SJCRH30 (cell line): ENCODE measurements at regions not wholly inside any gene's neighbourhood (a gene's known extent, or its start where the extent isn't known, plus 50 kb on each side); places are given as distances from the start of the nearest gene placed in this dataset.
"Not testable (repeated sequence)": the region's sequence is repeated elsewhere in the genome, so short reads cannot be mapped to it uniquely, and the experiment has no call there.

Source experiments
- DNase-seq, 2 experiments: peaks; one replicate each; pipeline ENCODE4 v3.0.0-alpha.2; 2015 to 2020
- H3K27ac ChIP-seq: fragments of 250-450 bp; sonication (Bioruptor Pico); 2 replicates; pipeline ENCODE4 v1.5.1; 2020; ENCODE audit warnings: mild to moderate bottlenecking, moderate library complexity
- H3K27me3 ChIP-seq: fragments of 250-450 bp; sonication (Bioruptor Pico); 2 replicates; pipeline ENCODE4 v1.5.1; 2020; ENCODE audit warnings: mild to moderate bottlenecking, moderate library complexity
- H3K36me3 ChIP-seq: fragments of 250-450 bp; sonication (Bioruptor Pico); 2 replicates; pipeline ENCODE4 v1.5.1; 2020; ENCODE audit warnings: mild to moderate bottlenecking, moderate library complexity
- H3K4me1 ChIP-seq: fragments of 250-450 bp; sonication (Bioruptor Pico); 2 replicates; pipeline ENCODE4 v1.5.1; 2020; ENCODE audit warnings: mild to moderate bottlenecking, moderate library complexity
- H3K4me3 ChIP-seq: fragments of 250-450 bp; sonication (Bioruptor Pico); 2 replicates; pipeline ENCODE4 v1.5.1; 2020; ENCODE audit warnings: mild to moderate bottlenecking, moderate library complexity
- H3K9me3 ChIP-seq: fragments of 250-450 bp; sonication (Bioruptor Pico); replicated peaks from 2 replicates; pipeline ENCODE4 v1.5.1; 2020; ENCODE audit warnings: mild to moderate bottlenecking, moderate library complexity

GRCh38 chr5:56763711-56764466, 51.5 kb upstream of the MAP3K1 start:
- Histone ChIP-seq H3K4me3 (no peak overlapping the region), H3K36me3 (no peaks in the 10 kb centered on the region), H3K27me3 (0 out of 2 replicates have a peak, but pooled peaks cover 4% of the 10 kb centered on the region), H3K4me1 (no peaks in the 10 kb centered on the region), H3K27ac (no peak overlapping the region), H3K9me3 (no peaks in the 10 kb centered on the region)
- DNase-seq: no peak

DNA sequence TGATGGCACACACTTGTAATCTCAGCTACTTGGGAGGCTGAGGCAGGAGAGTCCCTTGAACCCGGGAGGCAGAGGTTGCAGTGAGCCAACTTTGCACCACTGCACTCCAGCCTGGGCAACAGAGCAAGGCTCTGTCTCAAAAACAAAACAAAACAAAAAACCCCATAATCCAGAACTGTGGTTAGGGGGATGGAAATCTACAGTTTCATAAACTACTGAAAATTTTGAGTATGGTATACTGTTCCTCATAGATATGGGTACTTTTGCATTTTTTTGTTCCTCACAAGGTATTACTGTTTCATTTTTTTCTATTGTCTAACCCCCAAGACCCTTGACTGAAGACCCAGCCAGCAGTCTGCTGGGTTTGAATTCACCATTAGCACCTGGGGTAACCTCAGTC, 52.2 kb upstream of the MAP3K1 start:
- 0 out of 2 replicates have a peak, but pooled peaks cover 4% of the 10 kb centered on the region for H3K27me3 ChIP-seq
- no peak overlapping the region for H3K4me3 ChIP-seq
- no peak for DNase-seq
- H3K27ac ChIP-seq: no peak overlapping the region
- no peaks in the 10 kb centered on the region for H3K4me1 ChIP-seq
- no peaks in the 10 kb centered on the region for H3K36me3 ChIP-seq
- no peaks in the 10 kb centered on the region for H3K9me3 ChIP-seq

- Histone ChIP-seq H3K4me1 (no peaks in the 10 kb centered on the region), H3K36me3 (no peaks in the 10 kb centered on the region), H3K27ac (no peak overlapping the region), H3K27me3 (0 out of 2 replicates have a peak, but pooled peaks cover 4% of the 10 kb centered on the region), H3K4me3 (no peak overlapping the region), H3K9me3 (no peaks in the 10 kb centered on the region)
- no peak for DNase-seq
Measured at GRCh38 chr5:56761151-56761885, 54.0 kb upstream of the MAP3K1 start.

DNA sequence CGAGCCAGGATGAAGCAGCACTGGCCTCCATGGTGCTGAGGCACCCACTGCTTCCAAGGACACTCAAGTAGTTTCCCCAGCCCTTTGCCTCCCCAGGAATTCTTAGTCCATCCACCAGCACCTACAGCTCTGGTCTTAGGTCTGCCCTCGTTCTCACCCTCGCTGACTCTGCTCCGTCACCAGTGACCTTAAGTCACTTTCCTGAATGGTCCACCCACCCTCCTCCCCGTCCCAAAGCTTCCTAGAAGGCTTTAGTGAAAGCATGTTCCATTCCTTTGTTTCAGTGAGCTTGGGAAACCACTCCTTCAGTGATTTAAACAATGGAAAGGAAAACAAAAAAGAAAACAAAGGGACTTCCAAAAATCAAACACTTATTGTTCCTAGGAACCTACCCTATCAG, 54.6 kb upstream of the MAP3K1 start:
- 0 out of 2 replicates have a peak, but pooled peaks cover 4% of the 10 kb centered on the region for H3K27me3 ChIP-seq

GRCh38 chr5:56759521-56760216, 55.7 kb upstream of the MAP3K1 start:
- no peaks in the 10 kb centered on the region for H3K36me3 ChIP-seq
- H3K27me3 ChIP-seq: 0 out of 2 replicates have a peak, but pooled peaks cover 4% of the 10 kb centered on the region
- H3K9me3 ChIP-seq: no peaks in the 10 kb centered on the region
- no peaks in the 10 kb centered on the region for H3K4me1 ChIP-seq
- no peak overlapping the region for H3K4me3 ChIP-seq
- DNase-seq: no peak
- H3K27ac ChIP-seq: no peak overlapping the region

More for the DNA sequence above, 54.6 kb upstream of the MAP3K1 start:
- no peak for DNase-seq
- Histone ChIP-seq H3K4me3 (no peak overlapping the region), H3K27ac (no peak overlapping the region), H3K4me1 (no peaks in the 10 kb centered on the region), H3K36me3 (no peaks in the 10 kb centered on the region), H3K9me3 (no peaks in the 10 kb centered on the region)

DNA sequence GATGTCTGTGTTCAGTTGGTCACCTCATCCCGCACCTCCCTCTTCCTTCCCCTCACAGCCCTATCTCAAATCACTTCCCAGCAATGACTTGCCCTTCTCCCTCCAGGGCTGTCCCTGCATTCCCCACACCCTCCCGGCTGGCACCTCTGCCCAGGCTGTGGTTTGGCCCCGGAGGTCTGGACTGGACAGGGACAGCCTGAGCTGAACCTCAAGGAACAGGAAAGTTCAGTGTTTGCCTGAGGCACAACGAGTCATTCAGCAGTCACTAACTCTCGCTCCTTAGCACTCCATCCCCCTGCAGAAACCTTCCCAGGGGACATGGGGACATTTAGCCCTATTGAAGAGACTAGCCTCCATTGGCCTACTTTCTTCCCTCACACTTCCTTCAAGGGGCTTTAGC, 58.3 kb upstream of the MAP3K1 start:
- Histone ChIP-seq H3K4me3 (no peak overlapping the region), H3K9me3 (no peaks in the 10 kb centered on the region)
- no peak for DNase-seq

GRCh38 chr5:56755036-56755555, 60.3 kb upstream of the MAP3K1 start:
- Histone ChIP-seq H3K4me1 (no peaks in the 10 kb centered on the region), H3K27ac (no peak overlapping the region), H3K4me3 (no peak overlapping the region), H3K27me3 (0 out of 2 replicates have a peak, but pooled peaks cover 4% of the 10 kb centered on the region), H3K36me3 (no peaks in the 10 kb centered on the region), H3K9me3 (no peaks in the 10 kb centered on the region)
- no peak for DNase-seq

More for the DNA sequence above, 58.3 kb upstream of the MAP3K1 start:
- Histone ChIP-seq H3K36me3 (no peaks in the 10 kb centered on the region), H3K27ac (no peak overlapping the region), H3K27me3 (0 out of 2 replicates have a peak, but pooled peaks cover 4% of the 10 kb centered on the region), H3K4me1 (no peaks in the 10 kb centered on the region)

DNA sequence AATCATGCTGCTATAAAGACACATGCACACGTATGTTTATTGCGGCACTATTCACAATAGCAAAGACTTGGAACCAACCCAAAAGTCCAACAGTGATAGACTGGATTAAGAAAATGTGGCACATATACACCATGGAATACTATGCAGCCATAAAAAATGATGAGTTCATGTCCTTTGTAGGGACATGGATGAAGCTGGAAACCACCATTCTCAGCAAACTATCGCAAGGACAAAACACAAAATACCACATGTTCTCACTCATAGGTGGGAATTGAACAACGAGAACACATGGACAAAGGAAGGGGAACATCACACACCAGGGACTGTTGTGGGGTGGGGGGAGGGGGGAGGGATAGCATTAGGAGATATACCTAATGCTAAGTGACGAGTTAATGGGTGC, 61.8 kb upstream of the MAP3K1 start:
- H3K36me3 ChIP-seq, H3K9me3 ChIP-seq, H3K4me3 ChIP-seq, DNase-seq, H3K27me3 ChIP-seq, H3K4me1 ChIP-seq, H3K27ac ChIP-seq: not testable (repeated sequence)

- DNase-seq: no peak
- Histone ChIP-seq H3K27ac (no peak overlapping the region), H3K4me1 (no peaks in the 10 kb centered on the region), H3K36me3 (no peaks in the 10 kb centered on the region), H3K27me3 (no peaks in the 10 kb centered on the region), H3K9me3 (no peaks in the 10 kb centered on the region), H3K4me3 (no peak overlapping the region)
Measured at GRCh38 chr5:56751572-56752313, 63.6 kb upstream of the MAP3K1 start.

GRCh38 chr5:56749842-56750241, 65.5 kb upstream of the MAP3K1 start:
- Histone ChIP-seq H3K9me3 (no peaks in the 10 kb centered on the region), H3K27ac (no peak overlapping the region), H3K4me3 (no peak overlapping the region), H3K4me1 (no peaks in the 10 kb centered on the region), H3K27me3 (no peaks in the 10 kb centered on the region), H3K36me3 (no peaks in the 10 kb centered on the region)
- DNase-seq: no peak

- Histone ChIP-seq H3K27me3 (no peaks in the 10 kb centered on the region), H3K9me3 (no peaks in the 10 kb centered on the region), H3K27ac (no peak overlapping the region), H3K4me1 (no peaks in the 10 kb centered on the region), H3K36me3 (no peaks in the 10 kb centered on the region), H3K4me3 (no peak overlapping the region)
- DNase-seq: no peak
Measured at GRCh38 chr5:56746553-56747339, 68.6 kb upstream of the MAP3K1 start.

DNA sequence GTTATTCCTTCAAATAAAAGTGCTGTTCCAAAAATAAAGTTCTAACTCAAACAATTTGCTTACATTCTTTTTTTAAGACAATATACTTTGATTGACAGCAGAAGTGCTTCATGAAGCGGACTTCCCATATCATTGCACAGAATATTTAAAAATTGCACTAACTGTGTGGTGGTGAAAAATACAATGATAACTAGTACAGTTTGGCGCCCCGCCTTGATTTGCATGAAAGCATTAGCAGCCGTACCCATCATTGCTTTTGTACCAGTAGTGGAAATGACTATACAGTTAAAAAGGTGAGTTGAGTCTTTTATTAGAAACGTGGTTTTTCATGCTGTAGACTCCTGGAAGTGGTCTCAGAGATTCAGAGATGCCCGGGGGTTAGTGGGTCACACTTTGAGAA, 69.5 kb upstream of the MAP3K1 start:
- H3K36me3 ChIP-seq: no peaks in the 10 kb centered on the region
- H3K4me1 ChIP-seq: no peaks in the 10 kb centered on the region
- DNase-seq: no peak

DNA sequence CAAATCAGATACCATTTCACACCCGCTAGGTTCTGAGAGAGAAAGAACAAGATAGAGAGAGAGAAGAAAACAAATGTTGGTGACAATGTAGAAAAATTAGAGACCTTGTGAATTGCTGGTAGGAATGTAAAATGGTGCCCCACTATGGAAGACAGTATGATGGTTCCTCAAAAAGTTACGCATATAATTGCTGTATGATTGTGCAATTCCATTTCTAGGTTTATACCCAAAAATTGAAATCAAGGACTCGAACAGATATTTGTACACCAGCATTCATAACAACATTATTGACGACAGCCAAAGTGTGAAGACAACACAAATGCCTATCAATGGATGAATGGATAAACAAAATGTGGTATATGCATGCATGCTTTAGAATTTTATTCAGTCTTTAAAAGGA, 74.5 kb upstream of the MAP3K1 start:
- no peak overlapping the region for H3K4me3 ChIP-seq
- H3K9me3 ChIP-seq: no peaks in the 10 kb centered on the region
- no peak for DNase-seq
- no peaks in the 10 kb centered on the region for H3K4me1 ChIP-seq
- no peaks in the 10 kb centered on the region for H3K27me3 ChIP-seq
- no peak overlapping the region for H3K27ac ChIP-seq
- H3K36me3 ChIP-seq: no peaks in the 10 kb centered on the region

More for the DNA sequence above, 69.5 kb upstream of the MAP3K1 start:
- Histone ChIP-seq H3K4me3 (no peak overlapping the region), H3K27me3 (no peaks in the 10 kb centered on the region), H3K27ac (no peak overlapping the region), H3K9me3 (no peaks in the 10 kb centered on the region)

- no peak overlapping the region for H3K4me3 ChIP-seq
- no peaks in the 10 kb centered on the region for H3K36me3 ChIP-seq
- no peak overlapping the region for H3K27ac ChIP-seq
- no peaks in the 10 kb centered on the region for H3K27me3 ChIP-seq
- no peak for DNase-seq
- no peaks in the 10 kb centered on the region for H3K9me3 ChIP-seq
- peaks cover 2% of the 10 kb centered on the region; the same call in 1 of the 2 replicates for H3K4me1 ChIP-seq
Measured at GRCh38 chr5:56739990-56740389, 75.4 kb upstream of the MAP3K1 start.
